GM23338 (cell line): ENCODE measurements at regions not wholly inside any gene's neighbourhood (a gene's known extent, or its start where the extent isn't known, plus 50 kb on each side); places are given as distances from the start of the nearest gene placed in this dataset.

Experiments used
- ATAC-seq: fragments of 200-7000 bp; cut with Tn5 transposase; 3 replicates; pipeline ENCODE4 v1.9.1; 2020
- DNase-seq: peaks from one replicate; pipeline ENCODE4 v3.0.0-alpha.2; 2015; ENCODE audit warnings: low spot score
- H2AFZ ChIP-seq: fragments of 200-600 bp; sonication (generic); 2 replicates; pipeline ENCODE4 v1.8.0; 2016; ENCODE audit warnings: antibody characterized with exemption, mild to moderate bottlenecking, moderate library complexity
- H3F3A ChIP-seq: fragments of 200-600 bp; sonication (generic); replicated peaks from 2 replicates; pipeline ENCODE4 v1.8.0; 2017; ENCODE audit warnings: antibody characterized with exemption, mixed run types, low read depth
- H3K27ac ChIP-seq: fragments of 200-600 bp; sonication (generic); 2 replicates; pipeline ENCODE4 v1.6.1; 2016; ENCODE audit warnings: low read depth
- H3K27me3 ChIP-seq: fragments of 200-600 bp; sonication (generic); 2 replicates; pipeline ENCODE4 v1.8.0; 2016; ENCODE audit warnings: mild to moderate bottlenecking, mixed run types, moderate library complexity; ENCODE audit not compliant: insufficient read depth
- H3K36me3 ChIP-seq: fragments of 200-600 bp; sonication (generic); 2 replicates; pipeline ENCODE4 v1.8.0; 2016; ENCODE audit warnings: mild to moderate bottlenecking; ENCODE audit not compliant: insufficient read depth
- H3K4me1 ChIP-seq: fragments of 200-600 bp; sonication (generic); 2 replicates; pipeline ENCODE4 v1.8.0; 2016; ENCODE audit warnings: mild to moderate bottlenecking, moderate library complexity; ENCODE audit not compliant: insufficient read depth
- H3K4me2 ChIP-seq: fragments of 200-600 bp; sonication (generic); 2 replicates; pipeline ENCODE4 v1.7.1; 2017; ENCODE audit warnings: mixed run types
- H3K4me3 ChIP-seq: fragments of 200-600 bp; sonication (generic); 2 replicates; pipeline ENCODE4 v1.6.1; 2016; ENCODE audit warnings: mixed run types
- H3K79me2 ChIP-seq: fragments of 200-600 bp; sonication (generic); replicated peaks from 2 replicates; pipeline ENCODE4 v1.8.0; 2017; ENCODE audit warnings: mild to moderate bottlenecking; ENCODE audit not compliant: insufficient read depth
- H3K9me2 ChIP-seq: fragments of 200-600 bp; sonication (generic); 2 replicates; pipeline ENCODE4 v1.8.0; 2017; ENCODE audit not compliant: insufficient read depth
- H4K20me1 ChIP-seq: fragments of 200-600 bp; sonication (generic); replicated peaks from 2 replicates; pipeline ENCODE4 v1.8.0; 2017; ENCODE audit warnings: mild to moderate bottlenecking; ENCODE audit not compliant: insufficient read depth
- H3K27ac Mint-ChIP-seq: 2 replicates; pipeline ENCODE4 v1.8.0; 2020; ENCODE audit warnings: inconsistent platforms, mild to moderate bottlenecking, moderate library complexity, mixed read lengths
- H3K27me3 Mint-ChIP-seq: 3 replicates; pipeline ENCODE4 v1.8.0; 2022; ENCODE audit warnings: low read depth, mild to moderate bottlenecking, moderate library complexity, mixed read lengths, inconsistent platforms; ENCODE audit not compliant: insufficient read depth, poor library complexity
- H3K36me3 Mint-ChIP-seq: 3 replicates; pipeline ENCODE4 v1.8.0; 2021; ENCODE audit warnings: low read depth, mild to moderate bottlenecking, inconsistent platforms, moderate library complexity, mixed read lengths
- H3K4me1 Mint-ChIP-seq: 3 replicates; pipeline ENCODE4 v1.8.0; 2020; ENCODE audit warnings: mild to moderate bottlenecking, inconsistent platforms, mixed read lengths
- H3K4me3 Mint-ChIP-seq: 3 replicates; pipeline ENCODE4 v1.8.0; 2021; ENCODE audit warnings: moderate library complexity, mild to moderate bottlenecking, inconsistent platforms, mixed read lengths
- H3K9me3 Mint-ChIP-seq: 3 replicates; pipeline ENCODE4 v1.8.0; 2020; ENCODE audit warnings: moderate library complexity, mild to moderate bottlenecking, inconsistent platforms, mixed read lengths
- CREB1 ChIP-seq: fragments of 250-450 bp; sonication (Bioruptor Pico); IDR thresholded peaks from 2 replicates; pipeline ENCODE4 v1.5.0; 2020; ENCODE audit warnings: low read depth, mild to moderate bottlenecking, moderate library complexity
- CTCF ChIP-seq, 2 experiments: fragments of 200-600 bp in 1 of 2; sonication (generic) in 1 of 2; conservative IDR thresholded peaks; 2 replicates each; pipeline versions ENCODE4 v1.5.1 to v1.6.1; 2016 to 2017; ENCODE audit warnings: antibody characterized with exemption in 2 of 2, low read depth in 2 of 2, mild to moderate bottlenecking in 2 of 2, moderate library complexity in 1 of 2
- ETS1 ChIP-seq: IDR thresholded peaks from 2 replicates; pipeline ENCODE4 v1.6.1; 2016; ENCODE audit warnings: antibody characterized with exemption
- EZH2 ChIP-seq: fragments of 200-600 bp; sonication (generic); IDR thresholded peaks from one replicate; pipeline ENCODE4 v1.8.0; 2017; ENCODE audit warnings: antibody characterized with exemption, mild to moderate bottlenecking, low read depth; ENCODE audit not compliant: unreplicated experiment
- EZH2phosphoT487 ChIP-seq: fragments of 200-600 bp; sonication (generic); IDR thresholded peaks from one replicate; pipeline ENCODE4 v1.8.1; 2018; ENCODE audit warnings: antibody characterized with exemption; ENCODE audit not compliant: unreplicated experiment
- JUNB ChIP-seq: IDR thresholded peaks from one replicate; pipeline ENCODE4 v1.6.1; 2016; ENCODE audit warnings: antibody characterized with exemption; ENCODE audit not compliant: unreplicated experiment
- NANOG ChIP-seq: IDR thresholded peaks from 2 replicates; pipeline ENCODE4 v1.6.1; 2016; ENCODE audit warnings: antibody characterized with exemption, borderline replicate concordance
- POLR2AphosphoS5 ChIP-seq: IDR thresholded peaks from 2 replicates; pipeline ENCODE4 v1.6.1; 2016; ENCODE audit warnings: antibody characterized with exemption, low read depth
- REST ChIP-seq: IDR thresholded peaks from one replicate; pipeline ENCODE4 v1.6.1; 2018; ENCODE audit warnings: antibody characterized with exemption; ENCODE audit not compliant: unreplicated experiment
- STAT1 ChIP-seq: IDR thresholded peaks from one replicate; pipeline ENCODE4 v1.6.1; 2016; ENCODE audit warnings: antibody characterized with exemption; ENCODE audit not compliant: unreplicated experiment
- ZNF114 ChIP-seq: fragments of 250-450 bp; sonication (Bioruptor Pico); IDR thresholded peaks from 2 replicates; pipeline ENCODE4 v1.5.0; 2020; ENCODE audit warnings: mild to moderate bottlenecking, moderate library complexity
- ZNF331 ChIP-seq: fragments of 250-450 bp; sonication (Bioruptor Pico); IDR thresholded peaks from 2 replicates; pipeline ENCODE4 v1.5.0; 2020; ENCODE audit warnings: low read depth, mild to moderate bottlenecking, moderate library complexity

GRCh38 chr2:175355246-175355645 lies 173.7 kb upstream of the ATP5MC3 start:
- H3K27ac Mint-ChIP-seq = no peak overlapping the region
- H3K27ac ChIP-seq = no peak overlapping the region
- H3K79me2 ChIP-seq = no peaks in the 10 kb centered on the region
- H3K27me3 Mint-ChIP-seq = peaks cover 3% of the 10 kb centered on the region
- no peaks in the 10 kb centered on the region for H3K9me3 Mint-ChIP-seq
- TF ChIP-seq REST = no peak
- H3F3A ChIP-seq = no peaks in the 10 kb centered on the region
- no peak for DNase-seq
- no peaks in the 10 kb centered on the region for H3K9me2 ChIP-seq
- no peaks in the 10 kb centered on the region for H3K36me3 Mint-ChIP-seq
- no peak for ATAC-seq
- H3K36me3 ChIP-seq = no peaks in the 10 kb centered on the region
- peaks cover 3% of the 10 kb centered on the region; the same call in 1 of the 3 replicates for H3K4me1 Mint-ChIP-seq
- H3K27me3 ChIP-seq = no peaks in the 10 kb centered on the region
- H3K4me3 Mint-ChIP-seq = no peak overlapping the region
- H2AFZ ChIP-seq = no peak overlapping the region
- H3K4me1 ChIP-seq = no peaks in the 10 kb centered on the region
- no peaks in the 10 kb centered on the region for H4K20me1 ChIP-seq
- H3K4me2 ChIP-seq = no peak overlapping the region
- H3K4me3 ChIP-seq = no peak overlapping the region

GRCh38 chr2:175353275-175353674 lies 171.8 kb upstream of the ATP5MC3 start:
- no peaks in the 10 kb centered on the region for H3K9me2 ChIP-seq
- ATAC-seq (no peak), DNase-seq (no peak)
- TF ChIP-seq JUNB (no peak), CREB1 (CRISPR knock-in tag) (no peak), ZNF331 (no peak), STAT1 (no peak), EZH2phosphoT487 (no peak)
- no peaks in the 10 kb centered on the region for H3K79me2 ChIP-seq
- 0 out of 2 replicates have a peak overlapping the region, but pooled peaks have one; percentile 7 for H2AFZ ChIP-seq
- H3K27me3 Mint-ChIP-seq = peaks cover 3% of the 10 kb centered on the region
- no peaks in the 10 kb centered on the region for H3K36me3 ChIP-seq
- no peak overlapping the region for H3K4me3 Mint-ChIP-seq
- H3K4me3 ChIP-seq = no peak overlapping the region
- no peaks in the 10 kb centered on the region for H3K9me3 Mint-ChIP-seq
- no peak overlapping the region for H3K4me2 ChIP-seq
- no peak overlapping the region for H3K27ac Mint-ChIP-seq
- H3K4me1 ChIP-seq = no peaks in the 10 kb centered on the region
- no peaks in the 10 kb centered on the region for H4K20me1 ChIP-seq
- no peaks in the 10 kb centered on the region for H3F3A ChIP-seq
- H3K27ac ChIP-seq = no peak overlapping the region
- no peaks in the 10 kb centered on the region for H3K27me3 ChIP-seq
- no peaks in the 10 kb centered on the region for H3K36me3 Mint-ChIP-seq
- peaks cover 3% of the 10 kb centered on the region; the same call in 1 of the 3 replicates for H3K4me1 Mint-ChIP-seq

GRCh38 chr2:175351512-175351911 lies 170.0 kb upstream of the ATP5MC3 start:
- peaks cover 3% of the 10 kb centered on the region for H3K27me3 Mint-ChIP-seq
- Histone ChIP-seq H3K27me3 (no peaks in the 10 kb centered on the region), H3K4me2 (no peak overlapping the region), H3K36me3 (no peaks in the 10 kb centered on the region), H2AFZ (no peak overlapping the region), H3K4me3 (no peak overlapping the region), H3K27ac (no peak overlapping the region), H4K20me1 (no peaks in the 10 kb centered on the region), H3K9me2 (no peaks in the 10 kb centered on the region), H3F3A (no peaks in the 10 kb centered on the region), H3K79me2 (no peaks in the 10 kb centered on the region), H3K4me1 (no peaks in the 10 kb centered on the region)
- no peak for ATAC-seq
- peaks cover 2% of the 10 kb centered on the region; the same call in 2 of the 3 replicates for H3K9me3 Mint-ChIP-seq
- H3K27ac Mint-ChIP-seq = no peak overlapping the region
- no peaks in the 10 kb centered on the region for H3K36me3 Mint-ChIP-seq
- no peak overlapping the region for H3K4me3 Mint-ChIP-seq
- DNase-seq = no peak
- H3K4me1 Mint-ChIP-seq = peaks cover 3% of the 10 kb centered on the region; the same call in 1 of the 3 replicates
- no peak for TF ChIP-seq EZH2phosphoT487
- no peak for TF ChIP-seq POLR2AphosphoS5
- no peak for TF ChIP-seq NANOG
- TF ChIP-seq CTCF (conservative IDR thresholded peaks at IDR 0.05; ENCODE audit: low read depth in 2 of 2) = no peak
- no peak for TF ChIP-seq ETS1
- TF ChIP-seq EZH2 = no peak
- no peak for TF ChIP-seq ZNF114 (CRISPR knock-in tag)
